Left renal cortex interstitium (tissue), 4 donors: ENCODE measurements at regions not wholly inside any gene's neighbourhood (a gene's known extent, or its start where the extent isn't known, plus 50 kb on each side); places are given as distances from the start of the nearest gene placed in this dataset.

ENCODE experiments used
- DNase-seq, 4 donors: peaks; one replicate each; pipeline ENCODE4 v3.0.0-alpha.2; 2013; ENCODE audit warnings: low read depth in 4 of 4, low spot score in 2 of 4, missing footprints in 1 of 4

GRCh38 chr17:12287953-12288352 is 267.3 kb downstream of the MAP2K4 start:
- DNase-seq, result no peak

GRCh38 chr17:12290207-12290606 is 269.5 kb downstream of the MAP2K4 start:
- DNase-seq, result no peak

- DNase-seq, result no peak
Measured at GRCh38 chr17:12296209-12296625, 275.5 kb downstream of the MAP2K4 start.

- DNase-seq, result no peak
Measured at GRCh38 chr17:12301551-12301950, 280.9 kb downstream of the MAP2K4 start.

- DNase-seq, result no peak
Measured at GRCh38 chr17:12302711-12303110, 282.0 kb downstream of the MAP2K4 start.

GRCh38 chr17:12310811-12311210 is 290.1 kb downstream of the MAP2K4 start:
- DNase-seq, result no peak

- no peak for DNase-seq
Measured at GRCh38 chr17:12312692-12313091, 292.0 kb downstream of the MAP2K4 start.

GRCh38 chr17:12313786-12314185 is 293.1 kb downstream of the MAP2K4 start:
- DNase-seq, result no peak

GRCh38 chr17:12316021-12316420 is 295.3 kb downstream of the MAP2K4 start:
- no peak for DNase-seq

GRCh38 chr17:12318571-12319266 is 298.0 kb downstream of the MAP2K4 start:
- no peak for DNase-seq

- no peak for DNase-seq
Measured at GRCh38 chr17:12320286-12320685, 299.6 kb downstream of the MAP2K4 start.

- no peak for DNase-seq
Measured at GRCh38 chr17:12328204-12328603, 307.5 kb downstream of the MAP2K4 start.

- DNase-seq, result no peak
Measured at GRCh38 chr17:12330456-12330855, 309.8 kb downstream of the MAP2K4 start.

- DNase-seq, result no peak
Measured at GRCh38 chr17:12341328-12341727, 320.7 kb downstream of the MAP2K4 start.

GRCh38 chr17:12342161-12342560 is 321.5 kb downstream of the MAP2K4 start:
- no peak for DNase-seq

- DNase-seq, result no peak
Measured at GRCh38 chr17:12342609-12343435, 322.1 kb downstream of the MAP2K4 start.

- DNase-seq, result no peak
Measured at GRCh38 chr17:12348476-12348875, 317.2 kb upstream of the MYOCD start.

- DNase-seq, result no peak
Measured at GRCh38 chr17:12349297-12349696, 316.4 kb upstream of the MYOCD start.

GRCh38 chr17:12352127-12352526 is 313.6 kb upstream of the MYOCD start:
- DNase-seq, result no peak

- no peak for DNase-seq
Measured at GRCh38 chr17:12357600-12357999, 308.1 kb upstream of the MYOCD start.

- no peak for DNase-seq
Measured at GRCh38 chr17:12358477-12358876, 307.2 kb upstream of the MYOCD start.

- DNase-seq, result no peak
Measured at GRCh38 chr17:12362853-12363455, 302.7 kb upstream of the MYOCD start.
